ENCODE measurements at regions not wholly inside any gene's neighbourhood (a gene's known extent, or its start where the extent isn't known, plus 50 kb on each side); places are given as distances from the start of the nearest gene placed in this dataset.

GRCh38 chr3:117126946-117127546 is 417.5 kb downstream of the TUSC7 start:
- TF ChIP-seq CTCF (IDR thresholded peaks at IDR 0.05) (no peak), EP300 (IDR thresholded peaks at IDR 0.05; ENCODE audit: low read depth) (no peak), POLR2A (IDR thresholded peaks at IDR 0.05) (no peak), POLR2AphosphoS5 (IDR thresholded peaks at IDR 0.05) (no peak)
- no peak overlapping the region for H3K4me3 ChIP-seq
- no peak for DNase-seq
- in situ Hi-C loops (cut with MboI; ENCODE audit: low pct_ligation_motif_present in 1 of 4, low pct_unique_long_range_greater_than_20kb in 1 of 4, low sequenced_read_pairs in 3 of 4) (no loop called here), intact Hi-C loops (cut with DNase I; ENCODE audit: low total_unique reads) (no loop called here)
- H3K36me3 ChIP-seq, result no peaks in the 10 kb centered on the region
- H3K27ac ChIP-seq, result no peak overlapping the region
- no peaks in the 10 kb centered on the region for H3K27me3 ChIP-seq
- WGBS, 2 donors (ENCODE audit: low coverage in 1 of 2), result 74 to 75% methylated on average over 5 of the region's 5 CpGs
- no peaks in the 10 kb centered on the region for H3K9me3 ChIP-seq
- H3K4me1 ChIP-seq, result peaks cover 0 to 16% (median 7%) of the 10 kb centered on the region in 4 donors

GRCh38 chr3:117128133-117128532 is 418.6 kb downstream of the TUSC7 start:
- peaks cover 0 to 16% (median 7%) of the 10 kb centered on the region in 4 donors for H3K4me1 ChIP-seq
- no peaks in the 10 kb centered on the region for H3K9me3 ChIP-seq
- no peak for DNase-seq
- H3K4me3 ChIP-seq, result no peak overlapping the region
- H3K27ac ChIP-seq, result no peak overlapping the region
- 71 to 75% methylated on average over 2 of the region's 2 CpGs for WGBS, 2 donors (ENCODE audit: low coverage in 1 of 2)
- intact Hi-C loops (cut with DNase I; ENCODE audit: low total_unique reads), result no loop called here
- H3K36me3 ChIP-seq, result no peaks in the 10 kb centered on the region
- in situ Hi-C loops (cut with MboI; ENCODE audit: low pct_ligation_motif_present in 1 of 4, low pct_unique_long_range_greater_than_20kb in 1 of 4, low sequenced_read_pairs in 3 of 4), result no loop called here
- TF ChIP-seq POLR2AphosphoS5 (IDR thresholded peaks at IDR 0.05) (no peak), CTCF (IDR thresholded peaks at IDR 0.05) (no peak), POLR2A (IDR thresholded peaks at IDR 0.05) (no peak), EP300 (IDR thresholded peaks at IDR 0.05; ENCODE audit: low read depth) (no peak)
- no peaks in the 10 kb centered on the region for H3K27me3 ChIP-seq

- Histone ChIP-seq H3K27me3 (no peaks in the 10 kb centered on the region), H3K4me3 (no peak overlapping the region), H3K36me3 (no peaks in the 10 kb centered on the region), H3K27ac (no peak overlapping the region), H3K4me1 (peaks cover 0 to 16% (median 7%) of the 10 kb centered on the region in 4 donors), H3K9me3 (no peaks in the 10 kb centered on the region)
- TF ChIP-seq EP300 (IDR thresholded peaks at IDR 0.05; ENCODE audit: low read depth) (no peak), POLR2AphosphoS5 (IDR thresholded peaks at IDR 0.05) (no peak), CTCF (IDR thresholded peaks at IDR 0.05) (no peak), POLR2A (IDR thresholded peaks at IDR 0.05) (no peak)
- WGBS, 2 donors (ENCODE audit: low coverage in 1 of 2), result 30 to 50% methylated on average over 1 of the region's 1 CpG
- DNase-seq, result no peak
- intact Hi-C loops (cut with DNase I; ENCODE audit: low total_unique reads), result no loop called here
- in situ Hi-C loops (cut with MboI; ENCODE audit: low pct_ligation_motif_present in 1 of 4, low pct_unique_long_range_greater_than_20kb in 1 of 4, low sequenced_read_pairs in 3 of 4), result no loop called here
These were observed 419.3 kb downstream of the TUSC7 start for GRCh38 chr3:117128872-117129271.

- TF ChIP-seq POLR2AphosphoS5 (IDR thresholded peaks at IDR 0.05) (no peak), EP300 (IDR thresholded peaks at IDR 0.05; ENCODE audit: low read depth) (no peak), CTCF (IDR thresholded peaks at IDR 0.05) (no peak), POLR2A (IDR thresholded peaks at IDR 0.05) (no peak)
These were observed 419.9 kb downstream of the TUSC7 start for GRCh38 chr3:117129516-117129915.

More at GRCh38 chr3:117129516-117129915, 419.9 kb downstream of the TUSC7 start:
- 47% methylated on average over 5 of the region's 5 CpGs; no CpG with 5 or more reads in 1 of the 2 donors for WGBS, 2 donors (ENCODE audit: low coverage in 1 of 2)
- in situ Hi-C loops (cut with MboI; ENCODE audit: low pct_ligation_motif_present in 1 of 4, low pct_unique_long_range_greater_than_20kb in 1 of 4, low sequenced_read_pairs in 3 of 4), result no loop called here
- Histone ChIP-seq H3K9me3 (no peaks in the 10 kb centered on the region), H3K27me3 (no peaks in the 10 kb centered on the region), H3K36me3 (no peaks in the 10 kb centered on the region), H3K4me1 (peaks cover 0 to 16% (median 7%) of the 10 kb centered on the region in 4 donors), H3K4me3 (no peak overlapping the region), H3K27ac (no peak overlapping the region)
- no peak for DNase-seq
- intact Hi-C loops (cut with DNase I; ENCODE audit: low total_unique reads), result no loop called here

All from transverse colon (tissue), 4 donors.